Hypothalamus (tissue), 51 donors: ENCODE measurements at regions not wholly inside any gene's neighbourhood (a gene's known extent, or its start where the extent isn't known, plus 50 kb on each side); places are given as distances from the start of the nearest gene placed in this dataset.
A peak's percentile ranks its signal among the peaks of the same experiment; 100 is the strongest.

Experiments
- DNase-seq, 51 donors: peaks; one replicate each; lab custom pipeline; 2025; lab: John Stamatoyannopoulos, UW

DNA sequence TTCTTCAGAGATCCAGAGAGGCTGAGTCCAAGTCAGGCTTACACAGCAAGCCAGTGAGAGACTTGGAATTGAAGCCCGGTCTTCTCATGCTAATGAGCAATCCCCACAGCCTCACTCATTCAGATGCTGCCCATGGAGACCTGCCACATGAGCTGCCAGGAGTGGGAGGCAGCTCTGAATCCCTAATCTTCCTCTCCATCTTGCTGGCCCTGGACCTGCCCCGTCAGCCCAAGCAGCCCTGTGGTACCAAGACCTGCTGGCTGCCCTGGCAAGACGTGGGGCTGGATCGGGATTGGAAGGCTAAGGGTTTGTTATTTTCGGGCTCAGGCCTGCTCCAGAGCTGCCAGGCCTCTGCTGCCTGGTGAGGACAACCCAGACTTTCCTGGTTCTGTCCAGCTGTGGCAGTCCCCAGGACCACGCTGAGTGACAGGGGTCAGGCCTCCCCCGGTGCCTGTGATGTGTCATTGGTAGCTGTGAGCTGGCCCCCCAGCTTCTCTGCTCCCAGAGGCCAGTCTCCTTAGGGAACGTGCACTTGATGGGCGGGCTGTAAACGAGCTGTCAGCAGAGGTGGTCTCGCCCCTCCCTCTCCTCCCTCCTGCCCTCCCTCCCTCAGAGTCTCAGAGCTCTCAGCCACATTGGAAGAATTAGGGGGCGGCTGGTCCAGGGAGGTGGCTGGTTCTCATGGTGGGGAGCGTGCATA, 135.0 kb downstream of the FOXD2 start:
- peak in 41 of 51 donors; percentile 6 to 88 (median 45) for DNase-seq

DNA sequence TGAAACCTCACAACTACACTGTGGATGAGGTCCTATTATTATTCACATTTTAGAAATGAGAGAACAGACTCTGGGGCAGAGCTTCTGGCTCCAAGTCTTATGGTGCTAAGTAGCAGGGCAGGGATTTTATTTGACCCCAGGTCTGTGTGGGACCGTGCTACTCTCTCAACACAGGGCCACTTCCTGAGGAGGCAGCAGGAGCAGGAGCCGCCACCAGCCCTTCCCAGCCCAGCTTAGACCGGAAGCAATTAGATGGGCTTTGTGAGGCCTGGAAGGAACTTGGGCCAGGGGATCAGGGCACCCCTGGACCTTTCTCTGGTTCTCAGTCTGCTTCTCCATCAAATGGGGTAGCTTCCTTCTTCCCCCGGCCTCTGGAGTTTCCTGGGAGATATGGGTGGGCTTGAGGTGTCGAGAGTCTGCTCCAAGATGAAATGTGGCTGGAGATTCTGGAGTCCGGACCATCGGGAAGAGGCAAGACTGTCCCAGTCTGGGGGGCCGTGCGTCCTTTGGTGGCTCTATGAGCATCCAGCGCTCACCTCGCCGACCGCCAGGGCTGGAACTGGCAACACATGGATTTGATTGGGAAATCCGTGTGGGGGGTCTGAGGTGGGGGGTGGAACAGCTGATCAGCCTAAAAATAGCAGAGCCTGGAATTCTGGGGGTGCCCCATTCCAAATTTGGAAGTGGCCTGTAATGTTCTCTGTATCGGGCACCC, 136.8 kb downstream of the FOXD2 start:
- DNase-seq = no peak

DNA sequence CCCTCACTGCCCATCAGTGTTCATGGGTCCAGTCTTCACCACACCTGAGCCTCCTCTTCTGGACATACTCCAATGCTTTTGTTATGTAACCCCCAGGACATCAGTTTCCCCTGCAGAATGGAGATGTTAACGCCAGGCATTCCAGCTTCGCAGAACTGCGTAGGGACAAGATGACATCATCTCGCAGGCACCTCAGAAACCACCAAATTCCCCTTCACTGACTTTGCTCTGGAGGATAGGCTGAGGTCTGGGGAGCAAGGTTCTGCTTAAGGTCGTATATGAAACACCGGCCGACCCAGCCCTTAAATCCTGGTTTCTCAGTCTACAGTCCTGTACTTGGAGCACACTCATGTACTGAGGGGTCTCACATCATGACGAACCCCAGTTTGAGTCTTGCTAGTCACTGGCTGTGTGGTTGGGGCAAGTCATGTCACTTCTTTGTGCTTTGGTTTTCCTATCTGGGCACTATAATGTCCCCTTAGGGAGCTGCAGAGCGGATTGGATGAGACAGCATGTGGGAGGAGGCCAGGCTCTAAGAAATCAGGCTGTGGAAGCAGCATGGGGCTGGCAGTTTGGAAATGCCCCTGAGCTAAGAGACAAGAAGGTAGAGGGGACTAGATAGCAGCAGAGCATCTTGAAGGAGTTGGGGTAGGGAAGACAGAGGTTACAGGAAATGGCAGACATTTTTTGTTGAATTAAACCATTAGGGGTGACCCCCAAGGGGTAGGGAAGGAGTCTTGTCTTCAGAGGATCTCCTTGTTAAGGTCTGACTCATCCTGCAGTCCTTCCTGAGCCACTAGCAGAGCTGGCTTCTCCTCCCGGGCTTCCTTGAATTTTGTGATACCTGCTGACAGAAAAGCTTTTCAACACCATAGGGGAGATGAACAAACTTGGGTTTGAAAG, 138.3 kb downstream of the FOXD2 start:
- DNase-seq = no peak

DNA sequence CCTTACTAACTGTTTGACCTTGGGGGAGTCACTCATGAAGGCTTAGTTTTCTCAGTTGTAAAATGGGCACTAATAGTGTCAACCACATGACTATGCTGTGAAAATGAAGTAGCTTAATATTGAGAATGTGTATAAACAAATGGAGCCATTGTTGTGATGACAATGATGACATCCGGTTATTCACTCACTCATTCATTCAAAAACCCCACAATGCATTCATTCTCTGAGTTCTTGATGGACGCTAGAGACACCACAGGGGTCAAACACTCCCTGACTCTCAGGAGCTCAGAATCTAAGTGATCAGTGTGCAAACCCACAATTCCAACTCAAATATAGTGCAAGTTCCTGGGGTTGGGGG, 138.9 kb downstream of the FOXD2 start:
- DNase-seq = no peak

DNA sequence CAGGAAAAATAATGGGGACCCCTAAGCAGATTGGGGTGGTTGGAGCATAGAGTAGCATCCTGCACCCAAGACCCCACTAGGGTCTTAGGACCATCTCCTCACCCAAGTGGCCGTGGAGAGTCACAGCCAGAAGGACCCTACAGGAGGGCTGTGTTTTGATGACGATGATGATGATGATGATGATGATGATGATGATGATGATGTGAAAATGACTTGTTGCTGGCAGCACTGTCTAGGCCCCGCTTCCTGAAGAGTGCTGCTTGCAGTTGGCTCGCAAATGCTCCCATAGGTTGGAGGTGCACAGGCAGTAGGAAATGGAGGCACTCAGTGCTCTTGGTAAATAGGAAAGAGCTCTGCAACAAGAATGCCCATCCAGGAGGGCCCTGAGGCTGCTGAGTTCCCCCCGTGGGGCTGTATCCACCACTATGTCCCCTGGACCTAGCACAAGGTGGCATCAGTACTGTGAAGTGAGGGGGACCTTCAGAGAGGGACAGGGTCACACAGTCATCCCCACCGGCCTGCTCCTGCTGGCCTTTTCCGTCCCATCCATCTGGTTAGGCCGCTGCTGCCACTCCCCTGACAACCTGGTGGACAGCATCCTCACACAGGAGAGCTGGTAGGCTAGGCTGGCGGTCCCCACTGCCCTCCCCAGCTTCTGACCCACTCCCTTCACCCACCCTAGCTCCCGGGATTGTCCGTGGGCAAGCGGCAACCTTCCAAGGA, 139.6 kb downstream of the FOXD2 start:
- DNase-seq = peak in 1 of 51 donors; percentile 47

DNA sequence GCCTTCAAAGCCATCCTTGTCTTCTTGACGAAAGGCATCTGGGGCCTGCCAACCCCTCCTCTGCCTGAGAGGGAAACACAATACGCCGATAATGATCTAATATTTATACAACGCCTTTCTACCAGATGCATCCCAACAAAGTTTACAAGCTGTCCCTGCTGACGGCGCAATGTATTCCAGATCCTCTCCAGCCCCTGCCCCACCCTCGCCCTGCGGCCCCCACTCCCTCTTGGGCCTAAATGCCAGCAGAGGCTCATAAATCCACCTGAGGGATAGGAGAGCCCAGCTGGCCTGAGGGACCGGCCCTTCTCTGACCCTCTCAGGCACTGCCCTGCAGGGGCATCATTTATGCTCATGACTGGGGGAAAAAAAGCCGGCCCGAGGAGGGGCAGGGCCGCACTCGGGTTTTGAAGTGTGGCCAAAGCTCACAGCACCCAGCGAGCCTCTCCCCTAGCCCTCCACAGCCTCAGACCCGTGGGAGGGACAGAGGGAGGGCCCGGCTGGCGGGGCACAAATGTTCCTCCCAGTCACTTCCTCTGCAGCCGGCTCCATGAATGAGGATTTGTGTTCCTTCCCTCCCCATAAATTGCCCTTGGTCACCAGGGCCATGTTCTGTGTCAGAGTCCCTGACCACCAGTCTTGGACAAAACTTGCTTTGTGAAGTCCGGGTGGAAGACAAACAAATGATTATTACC, 140.3 kb downstream of the FOXD2 start:
- DNase-seq = peak in 33 of 51 donors; percentile 15 to 73 (median 35)

DNA sequence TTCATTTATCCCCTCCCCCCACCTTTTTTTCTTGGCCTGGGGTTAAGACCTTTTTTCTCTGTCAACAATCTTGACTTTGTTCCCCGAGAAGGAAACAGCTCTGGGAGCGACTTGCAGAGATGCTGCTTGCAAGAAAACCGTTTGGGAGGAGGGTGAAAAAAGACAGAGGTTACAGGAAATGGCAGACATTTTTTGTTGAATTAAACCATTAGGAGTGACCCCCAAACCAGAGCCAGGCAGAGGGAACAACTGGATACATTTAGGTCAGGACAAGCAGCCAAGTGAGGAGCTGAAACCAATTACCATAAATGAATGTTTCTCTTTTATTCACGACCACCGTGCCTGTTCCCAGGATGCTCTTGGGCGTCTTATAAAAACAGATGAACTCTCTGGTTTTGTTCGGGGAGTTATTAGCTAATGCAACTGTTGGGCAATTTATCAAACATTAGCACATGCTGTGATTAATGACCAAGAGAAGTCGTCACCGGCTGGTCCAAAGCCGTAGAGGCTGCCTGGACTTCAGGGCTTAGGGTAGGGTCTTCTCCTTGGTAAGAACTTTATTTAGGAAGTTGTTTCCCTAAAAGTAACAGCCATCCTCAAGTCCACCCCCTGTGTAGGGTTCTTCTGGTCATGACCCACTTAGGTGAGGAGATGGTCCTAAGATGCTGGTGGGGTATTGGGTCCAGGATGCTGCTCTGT, 141.0 kb downstream of the FOXD2 start:
- DNase-seq = peak in 4 of 51 donors; percentile 15 to 56 (median 44)

DNA sequence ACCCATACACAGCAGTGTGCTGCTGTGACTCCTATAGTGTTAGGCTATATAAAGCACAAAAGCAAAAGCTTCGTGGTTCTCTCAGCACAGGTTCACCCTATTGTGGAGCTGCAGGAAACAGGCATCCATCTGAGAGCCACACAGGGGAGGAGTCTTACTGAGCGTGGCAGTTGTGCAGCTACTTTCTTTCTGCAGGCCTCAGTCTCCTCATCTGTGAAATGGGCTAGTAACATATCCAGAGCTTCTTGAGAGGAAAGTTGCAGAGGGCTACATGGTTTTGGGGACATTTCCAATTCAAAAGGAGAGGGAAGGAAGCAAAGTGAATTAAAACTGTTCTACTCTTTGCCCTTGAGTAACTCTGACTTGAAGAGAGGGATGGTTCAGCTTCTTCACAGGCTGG, 142.0 kb downstream of the FOXD2 start:
- no peak for DNase-seq

DNA sequence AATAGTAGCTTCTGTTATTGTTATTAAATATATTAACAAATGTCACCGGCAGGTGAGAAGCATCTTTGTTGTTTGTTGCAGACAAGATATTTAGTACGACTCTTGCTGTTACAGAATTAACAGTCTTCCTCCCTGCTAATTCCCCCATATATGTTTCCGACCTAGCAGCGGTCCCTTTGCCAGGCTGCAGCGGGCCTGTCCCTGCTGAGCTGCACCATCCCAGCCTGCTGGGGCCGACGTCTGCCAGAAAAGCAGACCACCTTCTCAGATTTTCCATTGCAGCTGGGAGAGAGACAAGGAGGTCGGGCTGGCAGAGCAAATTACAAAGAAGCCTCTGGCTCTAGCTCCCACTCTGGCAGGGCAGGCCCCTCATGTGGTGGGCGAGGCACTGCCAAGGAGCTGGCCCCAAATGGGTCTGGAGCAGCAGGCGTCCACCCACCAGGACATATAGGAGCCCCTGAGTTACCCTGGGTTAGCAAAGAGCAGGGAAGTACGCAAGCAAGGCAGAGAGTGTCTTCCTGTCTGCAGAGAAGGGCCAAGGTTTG, 142.7 kb downstream of the FOXD2 start:
- no peak for DNase-seq

DNA sequence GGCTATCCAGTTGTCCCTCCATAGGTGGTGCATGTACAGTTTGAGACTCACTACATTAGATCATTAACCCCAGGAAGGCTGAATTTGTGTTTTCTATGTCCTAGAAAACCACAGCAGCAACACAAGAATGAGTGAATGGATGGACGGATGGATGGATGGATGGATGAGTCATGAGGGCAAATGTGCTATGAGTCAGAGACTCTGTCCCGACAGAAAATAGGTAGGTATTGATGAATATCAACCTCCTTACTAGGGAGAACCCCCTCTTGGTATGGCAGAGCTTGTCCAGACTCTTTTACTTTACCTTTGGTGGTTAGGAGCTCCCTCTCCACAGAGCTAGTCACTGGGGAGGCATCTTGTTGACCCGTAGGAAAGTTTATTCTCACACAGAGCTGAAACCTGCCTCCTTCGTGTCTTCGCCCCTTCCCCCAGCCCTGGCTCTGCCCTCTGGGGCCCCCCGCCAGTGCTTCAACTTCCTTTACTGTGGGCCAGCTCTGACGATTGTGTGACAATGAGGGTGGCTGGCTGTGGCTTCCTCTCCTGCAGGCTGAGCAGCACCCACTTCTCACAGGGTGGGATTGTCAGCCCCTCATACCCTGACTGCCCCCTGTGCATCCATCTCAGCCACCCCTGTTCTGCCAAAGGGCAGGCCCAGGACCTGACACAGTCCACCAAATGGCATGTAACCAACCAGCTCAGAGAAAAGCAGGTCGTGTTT, 145.2 kb downstream of the FOXD2 start:
- no peak for DNase-seq

DNA sequence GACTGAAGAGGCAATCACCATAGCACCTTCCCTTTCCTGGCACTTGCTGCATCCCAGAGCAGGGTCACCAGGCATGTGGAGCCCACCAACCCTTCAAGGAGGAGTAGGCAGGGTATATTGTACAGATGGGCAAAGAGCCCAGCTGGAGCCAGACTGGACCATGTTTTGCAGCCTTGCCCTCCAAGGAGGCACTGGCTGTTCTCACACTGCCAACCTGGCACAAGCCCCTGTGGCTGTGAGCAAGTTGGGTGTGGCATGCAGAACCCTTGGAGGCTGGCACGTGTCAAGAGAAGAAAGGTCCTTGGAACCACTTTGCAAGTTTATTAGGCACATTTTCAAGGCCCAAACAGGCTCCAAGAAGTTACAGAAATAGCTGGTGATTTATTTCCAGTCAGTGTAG, 146.4 kb downstream of the FOXD2 start:
- peak in 12 of 51 donors; percentile 8 to 38 (median 26) for DNase-seq

DNA sequence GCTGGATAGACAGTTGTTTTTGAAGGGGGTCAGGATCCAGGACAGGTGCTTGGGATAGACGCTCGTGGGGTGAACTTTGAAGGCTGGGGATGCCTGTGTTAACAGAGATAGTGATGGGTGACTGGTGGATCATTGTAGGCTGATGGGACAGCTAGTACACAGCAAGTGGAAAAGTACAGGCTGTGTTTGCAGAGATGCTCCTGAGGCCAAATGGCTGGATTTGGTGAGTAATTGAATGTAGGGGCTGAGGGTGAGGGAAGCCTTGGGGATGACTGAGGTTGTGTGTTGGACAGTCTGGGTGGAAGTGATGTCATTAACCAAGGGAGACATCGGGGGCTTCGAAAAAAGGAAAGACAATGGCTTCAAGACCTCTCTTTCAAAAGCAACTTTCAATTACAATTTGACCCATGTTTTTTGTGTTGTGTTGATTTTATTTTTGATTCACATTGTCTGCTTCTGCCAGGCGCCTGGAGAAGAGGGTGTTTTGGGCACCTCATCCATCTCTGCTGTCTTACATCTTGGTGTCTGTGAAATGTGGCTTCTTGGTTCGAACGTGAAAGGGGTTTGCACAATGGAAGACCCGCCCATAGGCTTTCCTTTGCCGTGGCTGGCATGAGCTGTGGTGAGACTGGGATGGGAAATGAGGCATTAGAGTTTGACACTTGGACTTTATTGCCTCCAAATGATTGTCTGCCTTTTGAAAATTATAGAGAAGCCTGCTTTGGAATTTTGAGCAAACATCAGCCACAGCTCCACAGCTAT, 147.5 kb downstream of the FOXD2 start:
- DNase-seq = no peak

DNA sequence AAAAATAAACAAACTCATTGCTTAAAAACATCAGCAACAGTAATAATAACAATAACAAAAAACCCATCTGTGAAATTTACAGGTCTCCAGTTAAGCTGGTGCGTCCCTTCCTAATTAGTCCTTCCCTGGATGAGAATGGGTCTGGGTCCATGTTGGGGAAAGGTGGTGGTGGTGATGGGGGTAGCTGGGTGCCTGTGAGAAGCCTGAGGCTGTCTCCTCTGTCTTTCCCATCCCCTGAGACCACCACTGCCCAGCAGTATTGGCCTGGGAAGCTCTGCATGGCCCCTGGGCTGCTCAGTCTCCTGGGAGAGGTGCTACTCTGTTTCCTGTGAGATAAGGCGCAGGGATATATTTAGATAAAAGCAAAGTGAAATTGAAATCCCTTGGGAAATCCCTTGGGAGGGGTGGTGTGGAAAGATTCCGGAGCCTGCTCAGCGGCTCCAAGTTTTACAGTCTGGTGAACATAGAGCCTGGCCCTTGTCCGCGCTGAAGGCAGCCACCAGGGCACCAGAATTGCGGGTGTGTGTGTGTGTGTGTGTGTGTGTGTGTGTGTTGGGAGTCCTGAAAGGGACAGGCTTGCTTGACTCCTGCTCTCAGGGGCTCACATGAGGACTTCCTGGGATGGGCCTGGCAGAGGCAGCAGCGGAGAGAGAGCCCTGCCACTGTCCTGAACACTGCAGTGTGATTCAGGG, 150.2 kb downstream of the FOXD2 start:
- no peak for DNase-seq

DNA sequence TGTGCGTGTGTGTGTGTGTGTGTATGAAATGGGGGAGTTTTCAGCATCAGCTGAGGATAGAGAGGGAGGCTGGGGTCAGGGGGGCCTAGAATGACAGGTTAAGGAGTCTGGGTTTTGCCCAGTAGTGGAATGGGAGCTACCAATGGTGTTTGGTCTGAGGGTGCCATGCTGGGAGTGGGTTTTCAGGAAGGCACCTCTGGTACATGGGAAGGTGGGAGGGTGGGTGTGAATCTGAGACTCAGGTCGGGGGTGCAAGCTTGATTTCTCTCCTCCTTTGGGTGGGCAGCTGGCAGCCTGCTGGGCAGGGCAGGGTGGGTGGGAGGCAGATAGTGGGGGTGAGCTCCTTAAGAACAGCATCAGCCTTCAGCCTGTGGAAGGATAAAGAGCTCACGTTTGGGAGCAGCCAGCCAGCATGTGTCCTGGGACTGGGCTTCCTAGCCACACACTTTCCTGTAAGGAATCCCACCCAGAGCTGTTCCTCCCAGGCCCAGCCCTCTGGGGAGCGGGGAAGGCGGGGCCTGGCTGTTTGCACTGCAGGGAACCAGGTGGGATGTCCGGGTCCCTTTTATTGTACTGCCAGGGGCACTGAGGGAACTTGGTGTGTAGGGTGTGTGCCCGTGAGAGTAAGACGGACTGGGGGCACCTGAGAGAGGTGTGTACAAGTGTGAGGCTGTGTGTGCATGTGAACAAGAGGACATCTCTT, 152.8 kb downstream of the FOXD2 start:
- DNase-seq = no peak

DNA sequence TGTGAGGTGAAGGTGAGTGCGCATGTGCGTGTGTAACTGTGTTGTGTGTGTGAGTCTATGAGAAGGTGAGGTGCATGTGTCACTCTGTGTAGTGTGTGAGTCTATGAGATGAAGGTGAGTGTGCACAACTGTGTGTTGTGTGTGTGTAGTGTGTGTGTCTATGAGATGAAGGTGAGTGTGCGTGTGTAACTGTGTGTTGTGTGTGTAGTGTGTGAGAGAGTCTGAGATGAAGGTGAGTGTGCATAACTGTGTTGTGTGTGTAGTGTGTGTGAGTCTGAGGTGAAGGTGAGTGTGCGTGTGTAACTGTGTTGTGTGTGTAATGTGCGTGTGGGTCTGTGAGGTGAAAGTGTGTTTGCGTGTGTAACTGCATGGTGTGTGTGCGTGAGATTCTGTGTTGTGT, 154.0 kb downstream of the FOXD2 start:
- no peak for DNase-seq

DNA sequence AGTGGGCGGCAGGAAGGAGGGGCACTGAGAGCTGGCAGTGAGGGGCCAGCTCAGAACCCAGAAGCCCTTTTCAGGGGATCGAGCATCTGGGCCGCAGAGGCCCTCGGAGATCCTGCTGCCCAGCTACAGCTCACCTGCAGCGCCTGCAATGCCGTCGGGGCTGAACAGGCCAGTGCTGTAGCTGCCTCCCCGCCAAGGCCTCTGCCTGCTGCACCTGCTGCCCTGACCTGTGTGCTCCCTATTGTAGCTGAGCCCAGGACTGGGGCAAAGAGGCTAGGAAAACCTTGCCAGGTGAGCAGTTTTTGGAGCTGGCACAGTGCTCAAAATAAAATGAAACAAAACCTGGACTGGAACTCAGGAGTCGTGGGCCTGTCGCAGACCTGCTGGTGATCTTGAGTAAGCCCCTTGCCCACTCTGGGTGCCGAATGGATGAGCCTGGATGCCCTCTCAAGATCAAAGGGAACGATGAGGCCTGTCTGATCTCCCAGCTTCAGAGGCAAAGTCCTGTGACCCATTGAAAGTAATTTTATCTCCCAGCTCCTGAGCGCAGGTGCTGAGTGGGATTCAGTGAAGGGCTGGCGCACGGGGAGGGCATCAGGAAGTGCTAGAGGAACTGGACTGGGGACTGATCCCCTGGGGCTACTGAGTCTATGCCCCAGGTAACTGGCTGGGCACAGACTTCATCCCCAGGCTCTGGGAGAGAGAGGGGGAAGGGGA, 154.6 kb downstream of the FOXD2 start:
- DNase-seq = no peak
